SW480 (cell line): ENCODE measurements at regions not wholly inside any gene's neighbourhood (a gene's known extent, or its start where the extent isn't known, plus 50 kb on each side); places are given as distances from the start of the nearest gene placed in this dataset.

Experiments used
- DNase-seq: peaks from one replicate; pipeline ENCODE4 v3.0.0-alpha.2; 2016; ENCODE audit warnings: low spot score

- no peak for DNase-seq
These were observed 455.3 kb upstream of the NAALADL2 start for GRCh38 chr3:174403831-174404230.

- DNase-seq, result no peak
These were observed 450.8 kb upstream of the NAALADL2 start for GRCh38 chr3:174408310-174408709.

GRCh38 chr3:174409086-174409743 lies 449.9 kb upstream of the NAALADL2 start:
- DNase-seq, result no peak

- DNase-seq, result no peak
These were observed 445.8 kb upstream of the NAALADL2 start for GRCh38 chr3:174413062-174413912.

GRCh38 chr3:174414902-174415301 lies 444.2 kb upstream of the NAALADL2 start:
- no peak for DNase-seq

GRCh38 chr3:174417573-174417972 lies 441.6 kb upstream of the NAALADL2 start:
- DNase-seq, result no peak

GRCh38 chr3:174419216-174419615 lies 439.9 kb upstream of the NAALADL2 start:
- DNase-seq, result no peak

GRCh38 chr3:174423936-174424335 lies 435.2 kb upstream of the NAALADL2 start:
- DNase-seq, result no peak

GRCh38 chr3:174424656-174425055 lies 434.5 kb upstream of the NAALADL2 start:
- DNase-seq, result no peak

- DNase-seq, result no peak
These were observed 433.7 kb upstream of the NAALADL2 start for GRCh38 chr3:174425422-174425821.

- no peak for DNase-seq
These were observed 428.1 kb upstream of the NAALADL2 start for GRCh38 chr3:174430986-174431385.

GRCh38 chr3:174431717-174432116 lies 427.4 kb upstream of the NAALADL2 start:
- no peak for DNase-seq

- DNase-seq, result no peak
These were observed 422.8 kb upstream of the NAALADL2 start for GRCh38 chr3:174436367-174436766.

- DNase-seq, result no peak
These were observed 420.5 kb upstream of the NAALADL2 start for GRCh38 chr3:174438501-174439145.

- peak; percentile 27 for DNase-seq
These were observed 419.5 kb upstream of the NAALADL2 start for GRCh38 chr3:174439331-174440252.

- DNase-seq, result peak; percentile 12
These were observed 418.9 kb upstream of the NAALADL2 start for GRCh38 chr3:174440253-174440701.

- peak; percentile 81 for DNase-seq
These were observed 418.2 kb upstream of the NAALADL2 start for GRCh38 chr3:174440741-174441587.

GRCh38 chr3:174441588-174442301 lies 417.4 kb upstream of the NAALADL2 start:
- DNase-seq, result no peak

GRCh38 chr3:174442302-174442682 lies 416.8 kb upstream of the NAALADL2 start:
- no peak for DNase-seq

GRCh38 chr3:174444391-174444790 lies 414.7 kb upstream of the NAALADL2 start:
- DNase-seq, result no peak
